NCI-H226 (cell line): ENCODE measurements at regions not wholly inside any gene's neighbourhood (a gene's known extent, or its start where the extent isn't known, plus 50 kb on each side); places are given as distances from the start of the nearest gene placed in this dataset.
A peak's percentile ranks its signal among the peaks of the same experiment; 100 is the strongest.
"Not testable (repeated sequence)": the region's sequence is repeated elsewhere in the genome, so short reads cannot be mapped to it uniquely, and the experiment has no call there.

ENCODE experiments used
- DNase-seq: peaks from one replicate; pipeline ENCODE4 v3.0.0-alpha.2; 2015

- no peak for DNase-seq
Measured at GRCh38 chr12:89289720-89290119, 62.6 kb downstream of the DUSP6 start.

DNA sequence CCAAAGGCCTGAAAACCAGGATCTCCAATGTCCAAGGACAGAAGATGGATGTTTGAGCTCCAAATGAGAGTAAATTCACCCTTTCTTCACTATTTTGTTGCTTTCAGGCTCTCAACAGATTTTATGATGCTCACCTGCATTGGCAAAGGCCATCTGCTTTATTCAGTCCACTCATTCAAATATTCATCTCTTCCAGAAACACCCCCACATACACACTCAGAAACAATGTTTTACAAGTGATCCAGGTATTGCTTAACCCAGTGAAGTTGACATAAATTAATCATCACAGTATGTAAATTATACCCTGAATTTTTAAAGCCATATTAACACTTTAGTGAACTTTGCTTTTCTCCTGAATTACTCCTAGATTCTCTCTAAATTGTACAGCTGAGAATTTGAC, 63.3 kb downstream of the DUSP6 start:
- DNase-seq, result no peak

DNA sequence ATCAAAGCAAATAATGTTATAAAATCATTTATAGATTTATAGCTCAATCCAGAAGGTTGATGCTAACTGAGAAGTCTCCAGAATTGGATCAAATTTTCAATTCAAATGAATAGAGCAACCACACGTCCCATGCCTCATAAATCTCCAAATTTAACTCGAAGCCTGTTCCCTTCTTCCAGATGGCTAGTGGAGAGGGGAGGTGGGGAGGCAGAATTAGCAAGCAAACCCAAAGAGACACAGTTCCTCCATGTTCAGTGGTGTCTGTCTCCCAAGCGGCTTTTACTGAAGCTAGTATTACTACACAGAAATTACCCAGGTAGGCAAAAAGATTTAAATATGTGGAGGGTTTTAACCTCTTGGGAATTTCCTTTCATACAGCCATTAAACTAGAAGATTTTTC, 65.8 kb downstream of the DUSP6 start:
- DNase-seq, result no peak

GRCh38 chr12:89281539-89281867, 70.8 kb downstream of the DUSP6 start:
- no peak for DNase-seq

GRCh38 chr12:89280833-89281538, 71.3 kb downstream of the DUSP6 start:
- DNase-seq, result no peak

- DNase-seq, result no peak
Measured at GRCh38 chr12:89279499-89279898, 72.8 kb downstream of the DUSP6 start.

DNA sequence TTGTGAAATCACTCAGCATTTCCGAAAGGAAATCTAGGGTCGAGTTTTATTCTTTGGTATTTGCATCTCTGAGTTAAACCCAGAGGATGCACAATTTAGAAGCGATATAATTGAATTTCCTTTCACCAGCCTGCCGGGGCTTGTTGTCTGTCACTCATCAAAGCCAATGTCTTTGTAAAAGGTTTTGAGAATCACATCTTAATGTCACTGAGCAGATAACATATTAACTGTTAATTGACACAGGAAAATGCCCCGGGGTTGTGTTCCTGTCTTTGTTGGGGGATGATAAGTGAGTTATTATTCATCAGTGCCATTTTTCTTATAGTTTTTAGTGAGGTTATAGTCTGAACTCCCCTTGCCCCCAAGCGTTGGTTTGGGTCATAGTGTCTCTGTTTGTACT, 73.4 kb downstream of the DUSP6 start:
- DNase-seq, result no peak

- no peak for DNase-seq
Measured at GRCh38 chr12:89278169-89278568, 74.1 kb downstream of the DUSP6 start.

DNA sequence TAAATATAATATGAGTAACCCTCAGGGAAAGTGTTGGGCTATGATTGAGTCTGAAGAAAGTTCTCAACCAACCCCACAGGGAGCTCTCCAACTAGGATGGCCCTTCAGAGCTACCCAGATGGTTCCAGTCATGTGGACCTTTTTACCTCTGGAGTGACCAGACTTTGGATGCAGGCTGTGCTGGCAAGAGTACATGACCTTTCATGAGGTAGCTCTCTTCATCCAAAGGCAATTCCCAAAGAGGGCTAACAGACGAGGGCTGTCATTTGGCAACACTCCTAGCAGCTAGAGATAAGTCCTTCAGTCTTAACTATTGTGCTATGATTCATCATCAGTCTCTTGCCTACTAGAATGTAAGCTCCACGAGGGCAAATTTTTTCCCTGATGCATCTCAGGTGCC, 75.4 kb downstream of the DUSP6 start:
- DNase-seq, result no peak

DNA sequence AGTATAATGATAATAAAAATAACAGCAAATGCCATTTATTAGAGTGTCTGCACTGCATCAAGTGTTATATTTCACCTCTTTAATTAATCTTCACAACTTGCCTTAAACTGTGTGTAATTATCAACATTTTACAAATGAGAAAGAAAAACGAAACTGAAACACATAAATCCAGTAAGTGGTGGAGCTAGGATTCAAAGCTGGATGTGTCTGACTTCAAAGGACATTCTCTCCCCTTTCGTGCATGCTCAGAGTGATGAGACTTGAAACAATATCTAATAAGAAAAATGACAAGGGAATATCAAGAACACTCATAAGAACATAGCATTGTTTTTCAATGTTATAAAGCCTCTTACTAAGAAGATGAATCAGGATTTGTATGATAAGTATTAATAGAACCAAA, 78.8 kb downstream of the DUSP6 start:
- DNase-seq, result no peak

DNA sequence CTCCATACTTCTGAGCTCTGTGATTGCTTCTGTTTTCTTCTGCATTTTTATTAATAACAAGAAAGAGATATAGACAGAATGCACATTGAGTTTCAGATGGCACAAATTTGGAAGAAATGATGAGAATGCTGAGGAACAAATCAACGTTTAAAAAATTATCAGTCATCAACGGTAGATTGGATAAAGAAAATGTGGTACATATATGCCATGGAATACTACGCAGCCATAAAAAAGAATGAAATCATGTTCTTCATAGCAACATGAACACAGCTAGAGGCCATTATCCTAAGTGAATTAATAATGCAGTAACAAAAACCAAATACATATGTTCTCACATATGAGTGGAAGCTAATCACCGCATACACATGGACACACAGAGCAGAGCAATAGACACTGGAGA, 81.8 kb downstream of the DUSP6 start:
- no peak for DNase-seq

DNA sequence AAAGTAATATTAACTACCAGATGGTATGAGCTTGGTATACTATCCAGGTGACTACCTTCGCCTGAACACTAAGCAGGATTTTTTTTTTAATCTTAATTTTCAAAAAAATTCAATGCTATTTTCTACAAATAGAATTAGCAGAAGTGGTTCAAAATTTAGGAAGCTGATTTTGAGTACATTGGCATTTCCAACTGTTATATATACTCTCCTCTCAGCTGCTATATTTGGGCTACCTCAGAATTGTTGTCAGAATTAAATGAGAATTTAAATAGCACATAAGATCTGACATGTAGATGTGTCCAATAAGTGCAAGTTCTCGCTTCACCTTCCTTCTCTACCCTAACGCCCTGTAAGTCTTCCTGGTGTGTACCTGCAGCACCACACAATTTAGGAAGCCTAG, 83.1 kb downstream of the DUSP6 start:
- no peak for DNase-seq

DNA sequence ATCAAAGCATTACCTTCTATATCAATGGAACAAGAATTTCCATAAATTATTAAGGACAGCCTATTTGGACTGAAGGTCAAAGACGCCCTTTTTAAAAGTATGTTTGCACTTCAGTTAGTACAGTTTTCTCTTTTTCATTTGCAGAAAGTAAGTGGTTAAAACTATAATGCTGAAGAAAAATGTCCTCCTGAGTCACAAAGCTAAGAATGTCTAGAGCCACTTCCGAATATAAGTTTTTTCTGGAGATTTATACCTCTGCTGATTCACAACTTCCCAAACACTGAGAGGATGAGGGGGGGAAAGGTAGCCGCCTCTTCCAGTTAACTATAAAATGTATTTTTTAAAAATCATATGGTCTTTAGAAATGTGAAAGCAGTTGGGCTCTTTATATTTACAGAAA, 84.9 kb downstream of the DUSP6 start:
- DNase-seq, result no peak

DNA sequence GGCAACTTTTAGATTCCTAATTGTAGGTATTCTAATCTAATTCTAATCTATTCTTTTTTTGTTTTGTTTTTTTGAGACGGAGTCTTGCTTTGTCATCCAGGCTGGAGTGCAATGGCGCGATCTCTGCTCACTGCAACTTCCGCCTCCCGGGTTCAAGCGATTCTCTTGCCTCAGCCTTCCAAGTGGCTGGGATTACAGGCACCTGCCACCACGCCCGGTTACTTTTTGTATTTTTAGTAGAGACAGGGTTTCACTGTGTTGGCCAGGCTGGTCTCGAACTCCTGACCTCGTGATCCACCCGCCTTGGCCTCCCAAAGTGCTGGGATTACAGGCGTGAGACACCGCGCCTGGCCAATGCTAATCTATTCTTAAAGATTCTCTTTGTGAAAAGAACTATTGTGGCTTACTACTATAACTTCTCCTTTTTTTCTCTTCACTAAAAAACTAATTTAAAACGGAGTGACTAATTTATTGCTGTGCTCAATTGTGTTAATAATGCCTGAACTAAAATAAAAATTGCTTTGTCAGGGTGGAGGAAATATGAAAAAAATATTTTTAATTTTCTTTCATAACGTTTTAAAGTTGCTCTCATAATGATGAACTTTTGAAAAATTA, 85.6 kb downstream of the DUSP6 start:
- not testable (repeated sequence) for DNase-seq

- DNase-seq, result no peak
Measured at GRCh38 chr12:89264837-89265236, 87.5 kb downstream of the DUSP6 start.

GRCh38 chr12:89263900-89264299, 88.4 kb downstream of the DUSP6 start:
- DNase-seq, result no peak

DNA sequence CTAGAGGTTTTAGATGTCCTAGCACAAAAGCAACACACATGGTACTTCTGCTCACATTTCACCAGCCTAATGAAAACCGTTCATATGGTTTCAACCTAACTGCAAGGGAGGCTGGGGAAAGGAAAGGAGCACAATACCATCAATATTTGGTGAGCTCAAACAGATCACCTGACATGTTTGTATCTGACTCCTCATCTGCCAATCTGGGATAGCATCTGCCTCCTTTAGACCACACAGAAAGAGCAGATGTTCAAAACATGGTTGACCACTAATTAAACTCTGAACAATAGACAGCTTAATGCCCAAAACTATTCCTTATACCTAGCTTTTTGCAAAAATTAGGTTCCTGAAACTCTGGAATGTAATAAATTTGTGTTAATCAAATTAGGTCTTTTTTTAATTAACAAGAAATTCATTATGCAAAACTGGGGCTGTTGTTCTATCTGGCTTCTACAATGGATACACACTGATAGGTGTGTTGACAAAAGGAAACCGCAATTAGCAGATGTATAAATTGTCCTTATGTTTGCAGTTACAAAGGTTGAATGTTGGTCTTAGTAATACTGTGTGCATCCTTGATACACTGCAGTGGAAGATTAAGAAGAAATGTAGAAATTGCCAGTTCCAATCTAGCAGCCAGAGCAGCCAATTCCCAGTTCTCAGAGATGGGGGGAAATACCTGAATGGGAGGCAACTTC, 89.3 kb downstream of the DUSP6 start:
- DNase-seq, result no peak

GRCh38 chr12:89261982-89262381, 90.3 kb downstream of the DUSP6 start:
- no peak for DNase-seq

GRCh38 chr12:89260841-89261637, 91.3 kb downstream of the DUSP6 start:
- DNase-seq, result no peak

DNA sequence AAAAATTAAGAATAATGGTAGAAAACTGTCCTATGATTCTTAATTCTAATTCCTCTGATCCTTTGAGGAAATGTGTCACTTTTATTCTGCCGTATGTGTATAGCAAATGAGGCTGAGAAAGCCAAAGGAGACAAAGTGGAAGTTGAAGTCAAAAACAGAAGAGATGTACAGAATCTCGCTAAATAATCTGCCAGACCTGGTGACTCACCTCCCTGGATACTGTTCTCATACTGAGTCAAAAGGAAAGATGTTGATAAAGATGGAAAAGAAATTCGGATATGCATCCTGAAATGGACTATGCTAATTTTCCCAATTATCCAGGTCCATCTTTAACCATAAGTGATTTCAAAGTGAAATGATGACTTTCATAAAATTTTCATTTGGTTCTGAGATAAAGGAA, 92.5 kb downstream of the DUSP6 start:
- DNase-seq, result peak; percentile 22

DNA sequence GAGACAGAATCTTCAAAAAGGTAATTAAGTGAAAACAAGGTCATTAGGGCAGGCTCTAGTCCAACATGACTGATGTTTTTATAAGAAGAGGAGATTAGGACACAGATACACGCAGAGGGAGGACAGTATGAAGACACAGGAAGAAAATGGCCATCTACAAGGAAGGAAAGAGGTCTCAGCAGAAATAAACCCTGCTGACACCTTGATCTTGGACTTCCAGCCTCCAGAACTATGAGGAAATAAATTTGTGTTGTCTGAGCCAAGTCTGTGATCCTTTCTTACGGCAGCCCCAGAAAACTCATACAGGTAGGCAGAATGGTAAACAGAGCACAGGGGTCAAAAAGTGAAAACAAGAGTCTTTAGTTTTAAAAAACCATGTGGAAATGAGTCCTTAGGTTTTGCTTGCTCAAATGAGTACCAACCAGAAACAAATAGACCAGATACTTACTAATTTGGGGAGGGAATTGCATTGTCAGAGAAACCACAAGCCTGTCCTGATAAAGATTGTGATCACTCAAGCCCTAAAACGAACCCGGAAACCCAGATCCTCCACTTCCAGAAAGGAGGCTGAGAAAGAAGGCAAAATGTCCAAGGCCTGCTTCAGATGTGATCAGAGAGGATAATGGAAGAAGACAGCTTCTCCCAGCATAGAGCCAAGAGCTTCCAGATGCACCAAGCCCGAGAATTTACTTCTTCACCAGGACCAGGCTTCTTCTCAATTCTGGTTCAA, 93.9 kb downstream of the DUSP6 start:
- no peak for DNase-seq

- no peak for DNase-seq
Measured at GRCh38 chr12:89257340-89257739, 95.0 kb downstream of the DUSP6 start.

DNA sequence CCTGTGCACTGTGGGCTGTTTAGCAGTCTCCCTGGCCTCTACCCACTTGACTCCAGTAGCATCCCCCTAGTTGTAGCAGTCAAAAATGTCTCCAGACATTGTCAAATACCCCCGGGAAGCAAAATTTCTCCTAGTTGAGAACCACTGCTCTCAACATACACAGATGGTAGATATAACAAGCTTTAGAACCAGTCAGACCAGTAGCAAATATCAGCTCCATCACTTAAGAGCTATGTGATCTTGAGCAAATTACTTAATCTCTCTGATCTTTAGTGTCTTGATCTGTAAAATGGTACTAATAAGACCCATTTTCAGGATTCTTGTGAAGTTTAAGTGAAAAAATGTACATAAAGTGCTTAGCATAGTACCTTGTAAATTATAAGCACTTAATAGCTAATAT, 96.2 kb downstream of the DUSP6 start:
- no peak for DNase-seq
